IPS-20b (cell line): ENCODE measurements at regions not wholly inside any gene's neighbourhood (a gene's known extent, or its start where the extent isn't known, plus 50 kb on each side); places are given as distances from the start of the nearest gene placed in this dataset.

Source experiments
- H3K27ac ChIP-seq: one replicate; pipeline ENCODE4 v1.5.1; 2013; ENCODE audit warnings: low read length
- H3K27me3 ChIP-seq: 2 replicates; pipeline ENCODE4 v1.6.1; 2013; ENCODE audit warnings: mild to moderate bottlenecking, low read length, inconsistent platforms; ENCODE audit not compliant: insufficient read depth
- H3K36me3 ChIP-seq: 2 replicates; pipeline ENCODE4 v1.6.1; 2013; ENCODE audit warnings: low read depth, mild to moderate bottlenecking, inconsistent platforms, low read length, moderate library complexity; ENCODE audit not compliant: insufficient read depth
- H3K4me1 ChIP-seq: 2 replicates; pipeline ENCODE4 v1.6.1; 2013; ENCODE audit warnings: mild to moderate bottlenecking, control low read depth, inconsistent platforms, low read length, moderate library complexity; ENCODE audit not compliant: insufficient read depth
- H3K4me3 ChIP-seq: 2 replicates; pipeline ENCODE4 v1.5.1; 2013; ENCODE audit warnings: mild to moderate bottlenecking, low read length, inconsistent platforms
- H3K9ac ChIP-seq: 2 replicates; pipeline ENCODE4 v1.6.1; 2013; ENCODE audit warnings: low read depth, mild to moderate bottlenecking, inconsistent platforms, low read length, moderate library complexity
- H3K9me3 ChIP-seq: 2 replicates; pipeline ENCODE4 v1.6.1; 2013; ENCODE audit warnings: mild to moderate bottlenecking, low read depth, low read length, inconsistent platforms; ENCODE audit not compliant: insufficient read depth

DNA sequence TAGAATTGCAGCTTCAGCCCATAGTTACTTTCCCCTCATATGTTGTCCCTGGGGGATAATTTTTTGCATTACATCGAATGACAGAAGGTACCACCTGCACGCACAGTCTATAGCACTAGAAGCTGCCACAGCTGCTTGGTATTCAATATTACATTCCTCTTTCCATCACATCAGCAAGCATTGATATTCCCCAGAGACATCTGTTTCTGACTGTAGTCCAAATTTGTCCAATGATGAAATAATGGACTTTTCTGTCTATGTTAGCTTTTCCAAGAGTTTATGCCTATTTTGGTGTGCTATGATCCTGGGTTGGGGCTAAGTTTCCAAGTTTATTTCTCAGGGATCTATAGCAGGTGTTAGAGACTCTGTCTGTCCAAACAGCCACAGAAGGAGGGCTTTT is 335.4 kb downstream of the LRIG3 start:
- Histone ChIP-seq H3K9ac (no peak overlapping the region), H3K36me3 (no peaks in the 10 kb centered on the region), H3K4me1 (no peaks in the 10 kb centered on the region), H3K27me3 (no peaks in the 10 kb centered on the region), H3K9me3 (no peaks in the 10 kb centered on the region), H3K27ac (no peak overlapping the region), H3K4me3 (no peak overlapping the region)

DNA sequence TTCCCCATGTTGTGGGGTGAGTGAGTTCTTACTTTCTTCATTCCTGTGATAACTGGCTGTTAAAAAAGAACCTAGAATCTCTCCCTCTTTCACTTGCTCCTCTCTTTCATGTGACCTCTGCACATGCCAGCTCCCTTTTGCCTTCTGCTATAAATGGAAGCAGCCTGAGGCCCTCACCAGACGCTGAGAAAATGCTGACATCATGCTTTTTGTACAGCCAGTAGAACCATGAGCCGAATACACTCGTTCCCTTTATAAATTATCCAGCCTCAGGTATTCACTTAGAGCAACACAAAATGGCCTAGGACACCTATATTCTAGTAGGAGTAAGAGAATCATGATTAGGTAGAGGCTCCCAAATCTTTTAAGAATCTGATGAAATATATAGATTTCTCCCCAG is 333.5 kb downstream of the LRIG3 start:
- Histone ChIP-seq H3K9ac (no peak overlapping the region), H3K27me3 (no peaks in the 10 kb centered on the region), H3K4me1 (no peaks in the 10 kb centered on the region), H3K9me3 (no peaks in the 10 kb centered on the region), H3K36me3 (no peaks in the 10 kb centered on the region), H3K4me3 (no peak overlapping the region), H3K27ac (no peak overlapping the region)

DNA sequence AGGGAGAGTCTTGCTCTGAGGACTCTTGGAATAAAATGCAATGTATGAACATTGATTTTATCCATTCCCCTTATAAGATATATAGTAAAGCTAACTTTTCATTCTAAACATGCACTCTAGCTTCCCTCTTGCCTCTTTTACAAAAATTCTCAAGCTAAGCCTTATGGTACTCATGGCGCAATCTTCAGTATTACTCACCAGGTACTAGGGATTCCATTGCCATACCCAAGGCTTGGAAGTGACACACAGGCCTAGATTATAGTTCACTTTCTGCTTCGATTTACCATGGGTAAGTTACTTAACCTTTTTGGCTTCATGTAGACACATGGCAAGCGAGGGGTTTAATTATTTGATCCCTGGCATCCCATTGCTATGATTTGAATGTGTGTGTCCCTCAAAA is 331.5 kb downstream of the LRIG3 start:
- H3K36me3 ChIP-seq: no peaks in the 10 kb centered on the region
- no peak overlapping the region for H3K4me3 ChIP-seq
- no peak overlapping the region for H3K27ac ChIP-seq
- no peak overlapping the region for H3K9ac ChIP-seq
- no peaks in the 10 kb centered on the region for H3K9me3 ChIP-seq
- H3K27me3 ChIP-seq: no peaks in the 10 kb centered on the region
- H3K4me1 ChIP-seq: no peaks in the 10 kb centered on the region

DNA sequence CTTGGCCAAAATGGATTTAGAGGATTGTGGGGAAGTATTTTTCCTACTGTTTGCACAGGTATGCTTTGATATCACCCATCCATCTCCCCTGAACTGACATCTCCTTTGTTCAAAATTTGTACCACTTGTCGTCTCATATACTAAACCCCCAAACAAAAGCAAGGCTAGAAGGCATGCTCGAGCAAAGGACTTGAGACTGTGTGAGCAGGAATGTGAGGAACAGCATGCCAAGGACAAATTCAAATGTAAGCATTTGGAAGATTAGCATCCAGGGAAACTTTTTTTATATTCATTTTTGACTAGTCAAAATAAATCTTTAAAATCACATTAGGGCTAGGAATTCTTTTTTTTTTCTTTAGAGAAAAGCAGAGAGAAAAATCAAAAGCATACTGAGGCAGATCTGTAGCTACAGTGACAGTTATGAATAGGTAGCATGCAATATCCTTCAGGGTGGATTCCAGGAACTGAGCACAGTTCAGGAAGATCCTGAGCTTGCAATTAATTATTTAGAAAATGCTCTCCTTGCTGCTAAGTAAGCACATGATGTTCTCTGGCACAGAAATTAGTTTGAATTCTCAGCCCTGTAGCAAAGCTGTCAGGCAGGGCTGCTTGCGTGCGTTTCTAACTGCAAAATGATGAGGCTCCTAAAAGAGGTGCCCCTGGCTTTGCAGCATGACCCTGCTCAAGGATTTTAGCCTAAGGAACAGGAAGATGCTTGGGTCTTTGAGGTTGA is 327.7 kb downstream of the LRIG3 start:
- Histone ChIP-seq H3K4me1 (no peaks in the 10 kb centered on the region), H3K4me3 (no peak overlapping the region), H3K27ac (no peak overlapping the region), H3K9me3 (no peaks in the 10 kb centered on the region), H3K27me3 (no peaks in the 10 kb centered on the region), H3K36me3 (no peaks in the 10 kb centered on the region), H3K9ac (no peak overlapping the region)

DNA sequence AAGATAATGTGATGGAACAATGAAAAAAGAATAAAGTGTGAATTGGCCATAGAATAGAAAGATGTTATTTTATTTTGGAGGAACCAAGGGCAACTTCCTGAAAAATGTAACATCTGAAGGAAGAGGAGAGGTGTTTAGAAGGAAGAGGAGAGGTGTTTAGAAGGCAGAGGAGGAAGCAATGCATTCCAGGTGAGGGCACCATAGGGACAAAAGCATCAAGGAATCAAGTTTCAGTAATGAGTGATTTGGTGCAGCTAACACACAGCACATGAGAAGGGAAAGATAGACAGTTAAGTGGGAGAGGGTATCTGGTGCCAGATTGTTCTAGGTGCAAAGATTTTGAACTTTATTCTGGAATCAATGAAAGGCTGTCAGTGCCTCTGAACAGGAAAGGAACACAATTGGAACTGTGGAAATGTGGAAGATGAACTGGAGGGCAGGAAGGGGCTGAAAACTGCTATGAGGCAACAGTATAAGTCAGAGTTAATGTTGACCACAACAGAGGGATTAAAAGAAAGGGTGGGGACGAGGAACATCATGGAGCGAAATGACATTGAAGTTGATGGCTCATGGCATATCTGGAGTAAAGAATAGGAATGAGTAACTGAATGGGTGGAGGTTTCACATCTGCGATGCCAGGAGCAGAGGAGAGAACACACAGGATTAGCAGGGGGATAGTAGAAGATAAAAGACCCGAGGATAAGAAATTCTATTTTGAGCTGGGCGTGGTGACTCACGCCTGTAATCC is 326.6 kb downstream of the LRIG3 start:
- H3K27me3 ChIP-seq: no peaks in the 10 kb centered on the region
- no peak overlapping the region for H3K9ac ChIP-seq
- H3K27ac ChIP-seq: no peak overlapping the region
- no peaks in the 10 kb centered on the region for H3K9me3 ChIP-seq
- H3K4me1 ChIP-seq: no peaks in the 10 kb centered on the region
- H3K4me3 ChIP-seq: no peak overlapping the region
- no peaks in the 10 kb centered on the region for H3K36me3 ChIP-seq

DNA sequence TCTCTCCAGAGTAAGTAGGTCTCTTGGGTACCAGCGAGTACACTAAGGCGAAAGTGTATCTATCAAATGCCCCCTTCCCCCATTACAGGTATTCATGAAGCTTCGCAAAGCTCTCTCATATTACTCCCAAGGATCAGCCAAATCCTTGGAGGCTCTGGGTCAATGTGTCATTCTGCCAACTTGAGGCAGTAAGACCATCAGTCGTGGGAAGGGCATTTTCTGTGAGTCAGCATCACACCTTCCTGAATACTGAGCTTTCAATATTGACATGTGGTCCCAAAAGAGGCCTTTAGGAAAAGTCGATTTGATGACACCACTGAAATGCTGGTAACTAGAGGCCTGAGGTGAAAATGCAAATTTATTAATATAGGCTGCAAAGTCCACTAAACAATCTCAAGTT is 323.9 kb downstream of the LRIG3 start:
- H3K27ac ChIP-seq: no peak overlapping the region
- no peaks in the 10 kb centered on the region for H3K4me1 ChIP-seq
- H3K4me3 ChIP-seq: no peak overlapping the region
- no peaks in the 10 kb centered on the region for H3K9me3 ChIP-seq
- no peaks in the 10 kb centered on the region for H3K36me3 ChIP-seq
- no peak overlapping the region for H3K9ac ChIP-seq
- H3K27me3 ChIP-seq: no peaks in the 10 kb centered on the region

DNA sequence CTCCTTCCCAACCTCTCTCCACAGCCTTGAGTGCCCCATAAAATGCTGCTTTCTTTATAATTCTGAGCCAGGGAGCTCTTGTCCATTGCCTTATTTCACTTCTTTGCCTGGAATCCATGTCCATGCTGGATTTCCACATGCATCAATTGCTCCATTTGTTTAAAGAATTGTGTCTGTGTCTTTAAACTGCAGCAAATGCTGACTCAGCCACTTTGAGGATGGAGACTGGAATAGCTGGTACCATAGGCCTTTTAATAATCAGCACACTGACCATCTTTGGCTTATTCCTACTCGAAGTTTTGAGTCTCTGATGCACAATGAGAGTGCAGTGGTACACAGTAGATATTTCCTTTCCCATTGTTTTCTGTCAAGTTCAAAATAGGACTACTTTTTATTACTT is 318.8 kb downstream of the LRIG3 start:
- Histone ChIP-seq H3K4me3 (no peak overlapping the region), H3K9me3 (no peaks in the 10 kb centered on the region), H3K36me3 (no peaks in the 10 kb centered on the region), H3K4me1 (no peaks in the 10 kb centered on the region), H3K27me3 (no peaks in the 10 kb centered on the region), H3K9ac (no peak overlapping the region), H3K27ac (no peak overlapping the region)

DNA sequence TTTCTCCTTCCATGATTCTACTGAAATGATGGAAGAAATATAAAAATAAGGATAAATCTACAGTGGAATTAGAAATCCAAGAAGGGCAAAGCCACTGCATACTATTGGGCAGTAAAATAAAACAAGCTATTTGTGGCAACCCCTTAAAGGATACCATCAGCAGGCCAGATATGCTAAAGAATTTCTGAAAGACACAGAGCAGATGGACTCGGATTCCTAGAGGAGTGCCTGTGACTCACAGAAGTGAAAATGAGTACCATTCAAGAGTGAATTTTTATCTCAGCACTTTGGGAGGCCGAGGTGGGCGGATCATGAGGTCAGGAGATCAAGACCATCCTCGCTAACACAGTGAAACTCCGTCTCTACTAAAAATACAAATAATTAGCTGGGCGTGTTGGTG is 318.1 kb downstream of the LRIG3 start:
- Histone ChIP-seq H3K27ac (no peak overlapping the region), H3K4me3 (no peak overlapping the region), H3K9ac (no peak overlapping the region), H3K27me3 (no peaks in the 10 kb centered on the region), H3K36me3 (no peaks in the 10 kb centered on the region), H3K9me3 (no peaks in the 10 kb centered on the region), H3K4me1 (no peaks in the 10 kb centered on the region)

DNA sequence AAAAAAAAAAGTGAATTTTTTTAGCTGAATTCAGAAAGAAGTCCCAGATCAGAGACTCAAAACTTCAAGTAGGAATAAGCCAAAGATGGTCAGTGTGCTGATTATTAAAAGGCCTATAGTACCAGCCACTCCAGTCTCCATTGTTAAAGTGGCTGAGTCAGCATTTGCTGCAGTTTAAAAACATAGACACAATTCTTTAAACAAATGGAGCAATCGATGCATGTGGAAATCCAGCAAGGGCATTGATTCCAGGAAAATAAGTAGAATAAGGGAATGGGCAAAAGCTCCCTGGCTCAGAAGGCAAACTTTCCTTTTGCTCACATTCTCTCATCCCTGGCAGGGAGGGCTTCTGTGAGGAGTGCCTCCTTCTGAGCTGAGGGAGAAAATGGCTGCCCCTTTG is 317.6 kb downstream of the LRIG3 start:
- no peak overlapping the region for H3K4me3 ChIP-seq
- H3K4me1 ChIP-seq: no peaks in the 10 kb centered on the region
- H3K36me3 ChIP-seq: no peaks in the 10 kb centered on the region
- no peak overlapping the region for H3K9ac ChIP-seq
- no peak overlapping the region for H3K27ac ChIP-seq
- no peaks in the 10 kb centered on the region for H3K27me3 ChIP-seq
- H3K9me3 ChIP-seq: no peaks in the 10 kb centered on the region

DNA sequence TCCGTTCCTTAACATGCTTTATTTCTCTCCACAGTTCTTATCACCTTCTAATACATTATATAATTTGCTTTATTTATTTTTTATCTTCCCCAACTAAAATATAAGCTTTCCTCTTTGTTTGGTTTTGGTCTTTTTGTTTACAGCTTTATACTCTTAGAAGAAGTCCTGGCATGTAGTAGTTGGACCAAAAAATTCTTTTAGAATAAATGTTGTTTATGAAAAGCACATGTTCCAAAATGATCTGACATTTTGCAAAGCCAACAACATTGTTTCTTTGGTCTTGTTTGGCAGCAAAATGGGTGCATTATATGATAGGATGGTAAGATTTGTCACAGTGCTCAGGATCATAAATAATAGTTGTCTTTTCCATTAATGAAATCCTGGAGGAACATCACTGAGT is 312.5 kb downstream of the LRIG3 start:
- no peak overlapping the region for H3K9ac ChIP-seq
- H3K27ac ChIP-seq: no peak overlapping the region
- no peaks in the 10 kb centered on the region for H3K27me3 ChIP-seq
- H3K4me3 ChIP-seq: no peak overlapping the region
- H3K36me3 ChIP-seq: no peaks in the 10 kb centered on the region
- H3K4me1 ChIP-seq: no peaks in the 10 kb centered on the region
- no peaks in the 10 kb centered on the region for H3K9me3 ChIP-seq

DNA sequence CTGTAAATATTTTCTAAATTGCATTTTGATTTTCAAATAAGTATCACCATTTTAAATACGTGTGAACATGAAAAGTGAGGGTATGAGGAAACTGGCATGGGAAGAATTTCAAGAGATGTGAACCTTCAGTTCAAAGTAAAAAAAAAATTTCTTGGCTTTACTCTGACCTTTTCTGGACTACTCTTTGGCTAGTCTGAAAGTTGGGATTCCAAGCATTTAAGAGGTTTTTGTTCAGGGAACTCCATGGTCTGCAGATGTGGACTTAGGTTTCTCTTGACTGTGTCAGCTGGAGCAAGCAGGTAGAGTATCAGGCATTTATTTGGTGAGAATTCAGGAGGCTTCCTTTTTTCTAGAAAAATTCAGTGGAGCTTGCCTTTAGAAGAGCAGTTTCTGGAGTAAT is 311.6 kb downstream of the LRIG3 start:
- Histone ChIP-seq H3K4me3 (no peak overlapping the region), H3K4me1 (no peaks in the 10 kb centered on the region), H3K36me3 (no peaks in the 10 kb centered on the region), H3K9ac (no peak overlapping the region), H3K9me3 (no peaks in the 10 kb centered on the region), H3K27me3 (no peaks in the 10 kb centered on the region), H3K27ac (no peak overlapping the region)

DNA sequence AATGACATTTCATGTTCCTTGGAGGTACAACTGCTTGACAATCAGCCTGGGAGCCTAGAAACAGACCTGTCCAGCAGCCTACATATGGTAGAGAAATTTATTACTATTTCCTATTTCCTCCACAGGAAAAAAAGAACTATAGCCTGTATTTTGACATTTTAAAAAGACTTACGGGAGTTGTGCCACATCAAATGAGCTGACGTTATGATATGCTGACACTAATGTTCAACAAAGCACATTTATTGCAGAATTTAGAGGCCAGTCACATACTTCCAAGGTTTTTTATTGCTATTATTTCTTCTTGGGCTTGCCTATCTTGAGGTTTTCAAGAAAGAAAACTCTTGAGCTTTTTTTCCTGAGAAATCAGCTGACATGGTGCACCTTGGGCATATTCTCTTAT is 305.3 kb downstream of the LRIG3 start:
- no peak overlapping the region for H3K4me3 ChIP-seq
- no peak overlapping the region for H3K9ac ChIP-seq
- H3K4me1 ChIP-seq: no peaks in the 10 kb centered on the region
- H3K36me3 ChIP-seq: no peaks in the 10 kb centered on the region
- H3K27me3 ChIP-seq: no peaks in the 10 kb centered on the region
- H3K9me3 ChIP-seq: no peaks in the 10 kb centered on the region
- H3K27ac ChIP-seq: no peak overlapping the region
